ENCODE measurements at regions not wholly inside any gene's neighbourhood (a gene's known extent, or its start where the extent isn't known, plus 50 kb on each side); places are given as distances from the start of the nearest gene placed in this dataset.

DNA sequence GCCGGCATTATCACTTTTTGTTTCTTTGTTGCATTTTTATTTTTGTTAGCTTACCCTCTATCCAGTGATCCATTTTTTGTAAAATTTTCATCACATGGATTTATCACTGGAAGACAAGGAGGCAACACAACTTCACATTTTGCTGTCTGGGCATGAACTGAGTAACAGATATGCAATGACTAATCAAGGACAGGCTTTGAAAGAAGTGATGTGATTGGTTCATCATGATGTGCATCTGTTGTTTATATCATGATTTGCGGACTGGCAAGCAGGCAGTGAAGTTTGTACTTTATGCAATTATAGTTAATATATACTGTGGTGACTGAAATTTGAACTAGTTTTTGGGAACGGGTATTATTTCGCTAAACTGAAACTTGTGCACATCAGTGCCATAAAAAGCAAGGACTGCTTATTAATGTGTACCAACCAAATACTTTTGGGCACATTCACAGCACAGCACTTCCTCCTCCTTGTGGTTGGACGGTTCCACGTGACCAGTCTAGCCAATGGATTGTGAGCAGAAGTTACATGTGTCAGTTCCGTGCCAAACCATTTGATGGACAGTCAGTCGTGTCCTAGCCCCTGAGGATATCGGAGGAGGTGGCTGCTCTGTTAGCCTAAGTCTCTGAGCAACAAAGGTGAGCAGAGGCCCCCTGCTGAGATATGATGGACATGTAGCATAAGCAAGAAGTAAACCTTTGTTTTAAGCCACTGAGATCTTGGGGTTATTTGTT, 201.4 kb upstream of the SIX2 start:
- Histone ChIP-seq H3K27ac (ENCODE audit: low read length) (no peak overlapping the region), H3K36me3 (ENCODE audit: control insufficient read depth in 2 of 2, insufficient read depth in 2 of 2, low read length in 2 of 2) (no peaks in the 10 kb centered on the region), H3K9ac (ENCODE audit: low read length in 2 of 2) (no peak overlapping the region), H3K4me3 (ENCODE audit: low read length in 2 of 2) (no peak overlapping the region), H3K27me3 (ENCODE audit: control insufficient read depth in 1 of 2, insufficient read depth in 2 of 2, low read length in 2 of 2) (no peaks in the 10 kb centered on the region), H3K9me3 (ENCODE audit: control insufficient read depth in 2 of 2, low read length in 2 of 2) (no peaks in the 10 kb centered on the region), H3K4me1 (ENCODE audit: control insufficient read depth, insufficient read depth, low read length) (no peaks in the 10 kb centered on the region)

DNA sequence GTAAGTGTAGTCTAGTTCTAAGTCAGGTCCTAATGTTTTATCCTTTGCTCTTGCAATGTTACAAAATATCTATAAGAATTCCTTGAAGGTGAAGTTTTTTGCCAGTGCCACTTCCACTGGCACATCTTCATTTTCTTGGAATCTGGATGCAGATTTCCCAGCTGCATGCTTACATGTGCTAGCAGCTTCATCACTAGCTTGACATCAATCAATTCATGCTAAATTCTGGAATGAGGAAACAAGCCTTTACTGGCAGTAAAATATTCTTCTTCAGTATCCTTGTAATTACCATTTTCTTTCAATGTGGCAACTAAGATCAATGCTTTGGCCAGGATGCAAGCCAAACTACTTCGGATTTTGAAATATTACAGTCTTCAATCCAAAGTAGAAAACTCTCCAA, 200.6 kb upstream of the SIX2 start:
- Histone ChIP-seq H3K27me3 (ENCODE audit: control insufficient read depth in 1 of 2, insufficient read depth in 2 of 2, low read length in 2 of 2) (no peaks in the 10 kb centered on the region), H3K27ac (ENCODE audit: low read length) (no peak overlapping the region), H3K36me3 (ENCODE audit: control insufficient read depth in 2 of 2, insufficient read depth in 2 of 2, low read length in 2 of 2) (no peaks in the 10 kb centered on the region), H3K4me1 (ENCODE audit: control insufficient read depth, insufficient read depth, low read length) (no peaks in the 10 kb centered on the region), H3K9me3 (ENCODE audit: control insufficient read depth in 2 of 2, low read length in 2 of 2) (no peaks in the 10 kb centered on the region), H3K4me3 (ENCODE audit: low read length in 2 of 2) (no peak overlapping the region), H3K9ac (ENCODE audit: low read length in 2 of 2) (no peak overlapping the region)

DNA sequence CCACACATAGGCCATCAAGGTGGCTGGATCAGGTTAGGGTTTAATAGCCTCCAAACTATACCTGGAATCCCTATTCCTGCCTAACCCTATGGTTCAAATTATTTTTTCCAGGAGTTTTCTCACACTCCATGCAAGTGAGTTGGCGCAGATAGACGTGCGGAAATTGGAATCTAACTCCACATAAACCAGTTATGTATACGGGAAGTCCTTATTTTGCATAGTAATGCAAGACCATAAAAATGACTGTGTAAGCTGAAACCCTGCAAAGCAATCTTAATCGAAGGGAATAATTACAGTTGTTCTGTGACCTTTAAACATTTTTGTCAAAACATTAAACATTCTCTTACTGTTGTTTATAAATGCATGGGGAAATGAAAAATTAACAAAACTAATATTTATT, 200.1 kb upstream of the SIX2 start:
- Histone ChIP-seq H3K4me1 (ENCODE audit: control insufficient read depth, insufficient read depth, low read length) (no peaks in the 10 kb centered on the region), H3K9me3 (ENCODE audit: control insufficient read depth in 2 of 2, low read length in 2 of 2) (no peaks in the 10 kb centered on the region), H3K36me3 (ENCODE audit: control insufficient read depth in 2 of 2, insufficient read depth in 2 of 2, low read length in 2 of 2) (no peaks in the 10 kb centered on the region), H3K27me3 (ENCODE audit: control insufficient read depth in 1 of 2, insufficient read depth in 2 of 2, low read length in 2 of 2) (no peaks in the 10 kb centered on the region), H3K9ac (ENCODE audit: low read length in 2 of 2) (no peak overlapping the region), H3K4me3 (ENCODE audit: low read length in 2 of 2) (no peak overlapping the region), H3K27ac (ENCODE audit: low read length) (no peak overlapping the region)

DNA sequence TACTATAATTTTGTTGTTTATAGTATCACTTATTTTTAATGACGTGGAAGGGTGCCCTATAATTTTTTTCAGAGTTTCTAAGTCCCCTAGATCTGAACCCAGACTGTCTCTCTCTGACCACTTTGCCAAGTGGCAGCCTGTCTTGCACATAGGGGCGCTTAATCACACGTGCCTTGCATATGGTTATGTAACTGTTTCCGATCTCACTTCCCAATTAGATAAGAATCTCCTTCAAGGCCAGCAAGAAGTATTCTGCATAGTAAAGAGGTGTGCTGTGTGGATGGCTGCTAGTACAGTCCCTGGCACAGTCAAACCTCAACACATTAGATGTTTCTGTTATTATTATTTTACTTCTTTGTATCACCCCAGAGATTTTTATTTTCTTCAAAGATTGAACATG, 197.8 kb upstream of the SIX2 start:
- H3K9me3 ChIP-seq (ENCODE audit: control insufficient read depth in 2 of 2, low read length in 2 of 2) = no peaks in the 10 kb centered on the region
- no peak overlapping the region for H3K9ac ChIP-seq (ENCODE audit: low read length in 2 of 2)
- no peaks in the 10 kb centered on the region for H3K4me1 ChIP-seq (ENCODE audit: control insufficient read depth, insufficient read depth, low read length)
- no peaks in the 10 kb centered on the region for H3K36me3 ChIP-seq (ENCODE audit: control insufficient read depth in 2 of 2, insufficient read depth in 2 of 2, low read length in 2 of 2)
- no peaks in the 10 kb centered on the region for H3K27me3 ChIP-seq (ENCODE audit: control insufficient read depth in 1 of 2, insufficient read depth in 2 of 2, low read length in 2 of 2)
- H3K27ac ChIP-seq (ENCODE audit: low read length) = no peak overlapping the region
- no peak overlapping the region for H3K4me3 ChIP-seq (ENCODE audit: low read length in 2 of 2)

DNA sequence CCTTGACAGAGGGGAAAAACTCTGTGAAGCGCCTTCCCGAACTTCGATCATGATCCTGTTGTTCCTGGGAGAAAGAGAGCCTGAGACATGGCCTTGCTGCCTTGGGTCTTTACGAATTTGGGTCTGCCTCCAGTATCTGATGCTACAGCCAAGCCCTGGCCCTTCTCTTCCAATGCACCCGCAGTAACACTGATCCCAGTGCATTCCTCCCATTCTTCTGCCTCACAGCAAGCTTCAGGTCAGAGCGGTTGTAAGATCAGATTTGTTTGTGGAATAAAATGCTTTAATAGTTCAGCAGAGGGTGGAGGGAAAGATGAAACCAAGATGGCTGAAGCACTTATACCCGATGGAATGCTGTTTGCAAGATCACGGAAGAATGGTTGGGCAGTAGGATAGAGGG, 196.7 kb upstream of the SIX2 start:
- H3K9ac ChIP-seq (ENCODE audit: low read length in 2 of 2) = no peak overlapping the region
- H3K4me1 ChIP-seq (ENCODE audit: control insufficient read depth, insufficient read depth, low read length) = no peaks in the 10 kb centered on the region
- H3K27ac ChIP-seq (ENCODE audit: low read length) = no peak overlapping the region
- no peaks in the 10 kb centered on the region for H3K36me3 ChIP-seq (ENCODE audit: control insufficient read depth in 2 of 2, insufficient read depth in 2 of 2, low read length in 2 of 2)
- no peak overlapping the region for H3K4me3 ChIP-seq (ENCODE audit: low read length in 2 of 2)
- no peaks in the 10 kb centered on the region for H3K9me3 ChIP-seq (ENCODE audit: control insufficient read depth in 2 of 2, low read length in 2 of 2)
- no peaks in the 10 kb centered on the region for H3K27me3 ChIP-seq (ENCODE audit: control insufficient read depth in 1 of 2, insufficient read depth in 2 of 2, low read length in 2 of 2)

DNA sequence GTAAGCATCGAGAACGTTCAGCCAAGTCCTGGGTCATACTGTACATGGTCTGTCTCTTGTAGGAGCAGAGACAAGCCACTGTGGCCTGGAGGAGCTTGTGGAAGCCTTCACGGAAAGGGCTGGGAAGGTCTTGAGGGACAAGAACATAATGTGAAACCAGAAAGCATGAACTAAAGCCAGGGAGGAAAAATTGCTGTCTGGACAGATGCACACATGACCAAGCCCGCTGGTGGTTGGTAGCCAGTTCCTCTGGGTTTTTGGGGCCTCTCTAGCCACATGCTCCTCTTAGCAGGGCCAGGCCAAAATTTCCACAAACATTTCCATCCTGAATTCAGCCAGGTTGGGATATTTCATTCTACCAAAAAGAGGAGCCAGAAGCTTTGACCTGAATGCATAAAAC, 196.2 kb upstream of the SIX2 start:
- no peak overlapping the region for H3K4me3 ChIP-seq (ENCODE audit: low read length in 2 of 2)
- H3K27me3 ChIP-seq (ENCODE audit: control insufficient read depth in 1 of 2, insufficient read depth in 2 of 2, low read length in 2 of 2) = no peaks in the 10 kb centered on the region
- H3K9ac ChIP-seq (ENCODE audit: low read length in 2 of 2) = no peak overlapping the region
- no peaks in the 10 kb centered on the region for H3K4me1 ChIP-seq (ENCODE audit: control insufficient read depth, insufficient read depth, low read length)
- no peaks in the 10 kb centered on the region for H3K36me3 ChIP-seq (ENCODE audit: control insufficient read depth in 2 of 2, insufficient read depth in 2 of 2, low read length in 2 of 2)
- H3K27ac ChIP-seq (ENCODE audit: low read length) = no peak overlapping the region
- no peaks in the 10 kb centered on the region for H3K9me3 ChIP-seq (ENCODE audit: control insufficient read depth in 2 of 2, low read length in 2 of 2)

DNA sequence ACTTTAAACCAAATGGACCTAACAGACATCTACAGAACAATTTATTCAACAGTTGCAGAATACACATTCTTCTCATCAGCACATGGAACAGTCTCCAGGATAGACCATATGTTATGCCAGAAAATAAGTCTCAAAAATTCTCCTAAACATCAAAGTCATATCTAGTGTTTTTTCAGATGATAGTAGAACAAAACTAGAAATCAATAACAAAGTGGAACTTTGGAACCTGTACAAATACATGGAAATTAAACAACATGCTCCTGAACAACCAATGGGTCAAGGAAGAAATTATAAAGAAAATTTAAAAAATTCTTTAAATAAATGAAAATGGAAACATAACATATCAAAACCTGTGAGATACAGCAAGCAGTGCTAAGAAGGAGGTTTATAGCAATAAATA, 194.1 kb upstream of the SIX2 start:
- no peaks in the 10 kb centered on the region for H3K36me3 ChIP-seq (ENCODE audit: control insufficient read depth in 2 of 2, insufficient read depth in 2 of 2, low read length in 2 of 2)
- no peak overlapping the region for H3K27ac ChIP-seq (ENCODE audit: low read length)
- H3K4me1 ChIP-seq (ENCODE audit: control insufficient read depth, insufficient read depth, low read length) = no peaks in the 10 kb centered on the region
- H3K9me3 ChIP-seq (ENCODE audit: control insufficient read depth in 2 of 2, low read length in 2 of 2) = no peaks in the 10 kb centered on the region
- H3K27me3 ChIP-seq (ENCODE audit: control insufficient read depth in 1 of 2, insufficient read depth in 2 of 2, low read length in 2 of 2) = no peaks in the 10 kb centered on the region
- H3K9ac ChIP-seq (ENCODE audit: low read length in 2 of 2) = no peak overlapping the region
- H3K4me3 ChIP-seq (ENCODE audit: low read length in 2 of 2) = no peak overlapping the region

DNA sequence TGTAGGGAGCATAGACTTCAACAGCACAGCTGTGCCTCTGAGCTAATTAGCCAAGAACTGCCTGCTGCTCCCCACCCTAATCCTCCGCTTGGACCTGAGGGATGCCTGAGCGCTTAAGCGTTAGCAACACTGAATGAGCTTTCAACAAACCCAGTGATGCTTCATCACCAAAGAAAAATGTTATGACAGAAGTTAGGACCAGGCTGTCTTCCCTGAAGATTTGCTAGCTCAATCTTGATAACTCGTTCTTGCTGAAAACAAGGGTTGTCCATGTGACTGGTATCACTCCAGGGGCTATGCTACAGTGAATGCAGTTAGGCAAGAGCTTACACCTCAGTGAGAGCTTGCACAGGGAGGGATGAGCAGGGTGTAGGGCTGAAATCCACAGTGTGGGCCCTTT, 190.7 kb upstream of the SIX2 start:
- Histone ChIP-seq H3K4me3 (ENCODE audit: low read length in 2 of 2) (no peak overlapping the region), H3K27ac (ENCODE audit: low read length) (no peak overlapping the region), H3K27me3 (ENCODE audit: control insufficient read depth in 1 of 2, insufficient read depth in 2 of 2, low read length in 2 of 2) (no peaks in the 10 kb centered on the region), H3K4me1 (ENCODE audit: control insufficient read depth, insufficient read depth, low read length) (no peaks in the 10 kb centered on the region), H3K9me3 (ENCODE audit: control insufficient read depth in 2 of 2, low read length in 2 of 2) (no peaks in the 10 kb centered on the region), H3K9ac (ENCODE audit: low read length in 2 of 2) (no peak overlapping the region), H3K36me3 (ENCODE audit: control insufficient read depth in 2 of 2, insufficient read depth in 2 of 2, low read length in 2 of 2) (no peaks in the 10 kb centered on the region)

DNA sequence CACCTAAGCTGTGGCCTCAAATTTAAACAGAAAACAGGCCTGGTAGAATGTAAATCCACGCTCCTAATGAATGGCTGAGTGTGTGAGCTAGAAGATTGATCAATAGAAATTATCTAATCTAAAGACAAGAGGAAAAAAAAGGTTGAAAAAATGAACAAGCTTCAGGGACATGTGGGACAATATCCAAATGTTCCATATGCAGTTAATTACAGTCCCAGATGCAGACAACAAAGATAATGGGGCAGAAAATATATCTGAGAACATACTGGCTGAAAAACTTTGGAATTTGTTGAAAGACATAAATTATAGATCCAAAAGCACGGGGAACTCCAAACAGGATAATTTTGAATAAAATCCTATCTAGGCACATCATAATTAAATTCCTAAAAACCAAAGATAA, 186.7 kb upstream of the SIX2 start:
- H3K4me3 ChIP-seq (ENCODE audit: low read length in 2 of 2) = no peak overlapping the region
- H3K4me1 ChIP-seq (ENCODE audit: control insufficient read depth, insufficient read depth, low read length) = peaks cover 2% of the 10 kb centered on the region
- H3K27me3 ChIP-seq (ENCODE audit: control insufficient read depth in 1 of 2, insufficient read depth in 2 of 2, low read length in 2 of 2) = no peaks in the 10 kb centered on the region
- H3K9ac ChIP-seq (ENCODE audit: low read length in 2 of 2) = no peak overlapping the region
- no peaks in the 10 kb centered on the region for H3K9me3 ChIP-seq (ENCODE audit: control insufficient read depth in 2 of 2, low read length in 2 of 2)
- H3K36me3 ChIP-seq (ENCODE audit: control insufficient read depth in 2 of 2, insufficient read depth in 2 of 2, low read length in 2 of 2) = no peaks in the 10 kb centered on the region
- H3K27ac ChIP-seq (ENCODE audit: low read length) = no peak overlapping the region

DNA sequence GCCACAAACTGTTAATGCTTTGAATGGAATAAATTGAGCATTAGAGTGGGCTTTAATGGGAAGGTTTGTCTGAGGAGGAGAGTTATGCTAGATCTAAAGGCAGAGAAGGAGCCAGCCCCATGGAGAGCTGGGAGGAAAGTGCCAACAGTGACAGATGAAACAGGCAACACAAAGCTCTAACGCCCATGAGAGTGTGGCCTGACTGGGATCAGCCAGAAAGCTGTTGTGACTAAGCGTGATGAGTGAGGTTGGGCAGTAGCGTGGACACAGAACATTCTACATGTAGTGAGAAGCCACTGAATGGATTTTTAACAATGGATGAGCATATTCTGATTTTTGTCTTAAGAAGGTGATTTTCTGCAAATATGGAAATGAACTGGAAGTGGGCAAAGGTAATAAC, 185.3 kb upstream of the SIX2 start:
- H3K36me3 ChIP-seq (ENCODE audit: control insufficient read depth in 2 of 2, insufficient read depth in 2 of 2, low read length in 2 of 2) = no peaks in the 10 kb centered on the region
- H3K4me1 ChIP-seq (ENCODE audit: control insufficient read depth, insufficient read depth, low read length) = peaks cover 2% of the 10 kb centered on the region
- no peaks in the 10 kb centered on the region for H3K27me3 ChIP-seq (ENCODE audit: control insufficient read depth in 1 of 2, insufficient read depth in 2 of 2, low read length in 2 of 2)
- H3K4me3 ChIP-seq (ENCODE audit: low read length in 2 of 2) = no peak overlapping the region
- H3K9me3 ChIP-seq (ENCODE audit: control insufficient read depth in 2 of 2, low read length in 2 of 2) = no peaks in the 10 kb centered on the region
- H3K27ac ChIP-seq (ENCODE audit: low read length) = no peak overlapping the region
- no peak overlapping the region for H3K9ac ChIP-seq (ENCODE audit: low read length in 2 of 2)

DNA sequence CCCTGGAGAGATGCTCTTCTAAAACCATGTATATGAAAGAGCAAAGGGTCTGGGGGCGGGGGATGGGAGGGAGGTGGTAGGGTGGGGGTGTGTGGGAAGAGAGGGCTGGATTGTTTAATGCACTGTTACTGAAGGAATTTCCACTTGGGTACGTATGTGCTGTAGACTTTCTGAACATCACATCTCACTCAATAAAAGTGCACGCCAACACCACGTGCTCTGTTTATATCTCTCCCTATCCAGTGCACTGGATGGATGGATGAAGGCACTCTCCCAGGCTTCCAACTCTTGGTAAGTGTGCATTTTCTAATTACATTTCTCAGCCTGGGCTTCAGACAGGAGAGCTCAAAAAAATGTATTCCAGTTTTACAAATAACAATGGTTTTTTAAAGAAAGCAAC, 184.3 kb upstream of the SIX2 start:
- Histone ChIP-seq H3K9ac (ENCODE audit: low read length in 2 of 2) (no peak overlapping the region), H3K27me3 (ENCODE audit: control insufficient read depth in 1 of 2, insufficient read depth in 2 of 2, low read length in 2 of 2) (no peaks in the 10 kb centered on the region), H3K9me3 (ENCODE audit: control insufficient read depth in 2 of 2, low read length in 2 of 2) (no peaks in the 10 kb centered on the region), H3K36me3 (ENCODE audit: control insufficient read depth in 2 of 2, insufficient read depth in 2 of 2, low read length in 2 of 2) (no peaks in the 10 kb centered on the region), H3K27ac (ENCODE audit: low read length) (no peak overlapping the region), H3K4me3 (ENCODE audit: low read length in 2 of 2) (no peak overlapping the region), H3K4me1 (ENCODE audit: control insufficient read depth, insufficient read depth, low read length) (peaks cover 2% of the 10 kb centered on the region)
